ENCODE measurements at regions not wholly inside any gene's neighbourhood (a gene's known extent, or its start where the extent isn't known, plus 50 kb on each side); places are given as distances from the start of the nearest gene placed in this dataset.

GRCh38 chr6:164690241-164690640, 619.2 kb downstream of the C6orf118 start:
- Histone ChIP-seq H3K4me3 (ENCODE audit: low read depth, low read length) (no peak overlapping the region), H3K27me3 (no peaks in the 10 kb centered on the region), H3K36me3 (no peaks in the 10 kb centered on the region), H3K9me3 (no peaks in the 10 kb centered on the region), H3K4me1 (no peaks in the 10 kb centered on the region)
- DNase-seq = no peak
- no peak for TF ChIP-seq CTCF (IDR thresholded peaks at IDR 0.05; ENCODE audit: low read depth, low read length)

GRCh38 chr6:164665328-164665727, 644.1 kb downstream of the C6orf118 start:
- no peaks in the 10 kb centered on the region for H3K4me1 ChIP-seq
- no peaks in the 10 kb centered on the region for H3K27me3 ChIP-seq

GRCh38 chr6:164663634-164664033, 645.8 kb downstream of the C6orf118 start:
- H3K36me3 ChIP-seq = no peaks in the 10 kb centered on the region
- no peak for TF ChIP-seq CTCF (IDR thresholded peaks at IDR 0.05; ENCODE audit: low read depth, low read length)
- no peaks in the 10 kb centered on the region for H3K9me3 ChIP-seq
- H3K4me1 ChIP-seq = no peaks in the 10 kb centered on the region
- H3K27me3 ChIP-seq = no peaks in the 10 kb centered on the region
- DNase-seq = no peak
- no peak overlapping the region for H3K4me3 ChIP-seq (ENCODE audit: low read depth, low read length)

More at GRCh38 chr6:164665328-164665727, 644.1 kb downstream of the C6orf118 start:
- Histone ChIP-seq H3K9me3 (no peaks in the 10 kb centered on the region), H3K4me3 (ENCODE audit: low read depth, low read length) (no peak overlapping the region), H3K36me3 (no peaks in the 10 kb centered on the region)
- TF ChIP-seq CTCF (IDR thresholded peaks at IDR 0.05; ENCODE audit: low read depth, low read length) = no peak
- no peak for DNase-seq

GRCh38 chr6:164661716-164662115, 647.7 kb downstream of the C6orf118 start:
- Histone ChIP-seq H3K9me3 (no peaks in the 10 kb centered on the region), H3K4me3 (ENCODE audit: low read depth, low read length) (no peak overlapping the region), H3K36me3 (no peaks in the 10 kb centered on the region), H3K27me3 (no peaks in the 10 kb centered on the region), H3K4me1 (no peaks in the 10 kb centered on the region)
- DNase-seq = no peak
- no peak for TF ChIP-seq CTCF (IDR thresholded peaks at IDR 0.05; ENCODE audit: low read depth, low read length)

GRCh38 chr6:164660781-164661180, 648.6 kb downstream of the C6orf118 start:
- no peaks in the 10 kb centered on the region for H3K4me1 ChIP-seq
- no peaks in the 10 kb centered on the region for H3K9me3 ChIP-seq
- H3K36me3 ChIP-seq = no peaks in the 10 kb centered on the region
- no peaks in the 10 kb centered on the region for H3K27me3 ChIP-seq
- no peak for TF ChIP-seq CTCF (IDR thresholded peaks at IDR 0.05; ENCODE audit: low read depth, low read length)
- H3K4me3 ChIP-seq (ENCODE audit: low read depth, low read length) = no peak overlapping the region
- no peak for DNase-seq

- no peaks in the 10 kb centered on the region for H3K27me3 ChIP-seq
- H3K9me3 ChIP-seq = no peaks in the 10 kb centered on the region; the same call in none of the 2 replicates
- no peak for DNase-seq
- H3K4me3 ChIP-seq (ENCODE audit: low read depth, low read length) = no peak overlapping the region
- H3K36me3 ChIP-seq = no peaks in the 10 kb centered on the region
- no peak for TF ChIP-seq CTCF (IDR thresholded peaks at IDR 0.05; ENCODE audit: low read depth, low read length)
- H3K4me1 ChIP-seq = no peaks in the 10 kb centered on the region
Observed at GRCh38 chr6:164640956-164641355, 668.4 kb downstream of the C6orf118 start.
